H1 (cell line): ENCODE measurements at regions not wholly inside any gene's neighbourhood (a gene's known extent, or its start where the extent isn't known, plus 50 kb on each side); places are given as distances from the start of the nearest gene placed in this dataset.

Experiments used
- HDAC2 ChIP-seq, 2 experiments: fragments of 300-600 bp in 1 of 2; sonication (generic) in 1 of 2; IDR thresholded peaks; 2 replicates each; pipeline ENCODE4 v1.6.1; 2011 to 2012; ENCODE audit warnings: low read depth in 2 of 2, low read length in 2 of 2, mild to moderate bottlenecking in 2 of 2, moderate library complexity in 2 of 2, borderline replicate concordance in 1 of 2, inconsistent platforms in 1 of 2
- SRF ChIP-seq: IDR thresholded peaks from 2 replicates; pipeline ENCODE4 v1.6.1; 2011; ENCODE audit warnings: mild to moderate bottlenecking, low read depth, low read length, moderate library complexity
- TF ChIP-seq, protein P1 (sequence below), 3 experiments: IDR thresholded peaks; 1 replicate in 2 of 3; 2 replicates in 1 of 3; pipeline versions ENCODE4 v1.5.1 to v1.6.1; 2011; ENCODE audit warnings: low read length in 3 of 3, mild to moderate bottlenecking in 3 of 3, inconsistent platforms in 2 of 3, low read depth in 1 of 3, moderate library complexity in 1 of 3; ENCODE audit not compliant: insufficient read depth in 1 of 3; ENCODE audit errors: control extremely low read depth in 1 of 3

DNA sequence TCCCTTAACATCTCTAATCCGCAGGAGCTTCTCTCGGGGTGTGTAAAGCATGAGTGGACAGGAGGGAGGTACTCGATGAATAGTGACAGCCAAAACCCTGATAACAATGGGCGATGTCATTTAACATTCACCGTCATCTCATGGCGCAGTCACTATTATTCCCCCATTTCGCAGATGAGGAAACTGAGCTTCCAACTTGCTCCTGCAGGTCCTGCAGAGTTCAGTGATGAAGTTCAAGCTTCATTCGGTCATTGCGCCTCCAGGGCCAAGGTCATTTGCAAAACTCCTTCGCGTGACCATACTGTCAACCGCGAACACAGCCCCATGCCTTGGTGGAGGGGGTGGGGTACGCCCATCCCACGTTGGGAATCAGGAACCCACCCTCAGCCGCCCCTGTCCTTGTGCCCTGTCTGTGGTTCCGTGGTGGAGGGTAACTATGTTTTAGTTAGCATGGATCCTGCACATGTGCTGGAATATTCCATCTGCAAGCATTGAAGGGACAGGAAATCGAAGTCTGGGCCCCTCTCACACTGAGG is 215.5 kb downstream of the TFCP2L1 start:
- TF ChIP-seq, protein P1, sequence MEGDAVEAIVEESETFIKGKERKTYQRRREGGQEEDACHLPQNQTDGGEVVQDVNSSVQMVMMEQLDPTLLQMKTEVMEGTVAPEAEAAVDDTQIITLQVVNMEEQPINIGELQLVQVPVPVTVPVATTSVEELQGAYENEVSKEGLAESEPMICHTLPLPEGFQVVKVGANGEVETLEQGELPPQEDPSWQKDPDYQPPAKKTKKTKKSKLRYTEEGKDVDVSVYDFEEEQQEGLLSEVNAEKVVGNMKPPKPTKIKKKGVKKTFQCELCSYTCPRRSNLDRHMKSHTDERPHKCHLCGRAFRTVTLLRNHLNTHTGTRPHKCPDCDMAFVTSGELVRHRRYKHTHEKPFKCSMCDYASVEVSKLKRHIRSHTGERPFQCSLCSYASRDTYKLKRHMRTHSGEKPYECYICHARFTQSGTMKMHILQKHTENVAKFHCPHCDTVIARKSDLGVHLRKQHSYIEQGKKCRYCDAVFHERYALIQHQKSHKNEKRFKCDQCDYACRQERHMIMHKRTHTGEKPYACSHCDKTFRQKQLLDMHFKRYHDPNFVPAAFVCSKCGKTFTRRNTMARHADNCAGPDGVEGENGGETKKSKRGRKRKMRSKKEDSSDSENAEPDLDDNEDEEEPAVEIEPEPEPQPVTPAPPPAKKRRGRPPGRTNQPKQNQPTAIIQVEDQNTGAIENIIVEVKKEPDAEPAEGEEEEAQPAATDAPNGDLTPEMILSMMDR (IDR thresholded peaks at IDR 0.05; ENCODE audit: control extremely low read depth in 1 of 3, insufficient read depth in 1 of 3, low read depth in 1 of 3, low read length in 3 of 3), result no peak
- TF ChIP-seq SRF (no peak), HDAC2 (IDR thresholded peaks at IDR 0.05; ENCODE audit: borderline replicate concordance in 1 of 2, low read depth in 2 of 2, low read length in 2 of 2) (no peak)
